Naive thymus-derived CD8-positive, alpha-beta T cell (primary cell): ENCODE measurements at regions not wholly inside any gene's neighbourhood (a gene's known extent, or its start where the extent isn't known, plus 50 kb on each side); places are given as distances from the start of the nearest gene placed in this dataset.
A peak's percentile ranks its signal among the peaks of the same experiment; 100 is the strongest.

ENCODE experiments used
- ATAC-seq, 2 donors: fragments of 150-1000 bp; cut with Tn5 transposase in 1 of 2; sonication (Bioruptor Pico), chemical (Tn5 transposase) in 1 of 2; 1 replicate in 1 of 2; 2 replicates in 1 of 2; pipeline ENCODE4 v1.10.0; 2021; ENCODE audit warnings: mild to moderate bottlenecking in 2 of 2, moderate library complexity in 2 of 2
- POLR2A ChIA-PET: fragments of 350-600 bp; sonication (Branson Sonifier 250); formaldehyde crosslinking; loops from one replicate; lab custom pipeline; 2021; ENCODE audit warnings: antibody characterized with exemption; lab: Charles Lee
- DNase-seq, 10 donors: peaks; one replicate each; pipeline versions ENCODE4 v3.0.0 to v3.0.0-alpha.2; 2020 to 2022
- H3K27ac Mint-ChIP-seq, 10 donors: one replicate each; pipeline ENCODE4 v1.8.0; 2020 to 2022; ENCODE audit warnings: mild to moderate bottlenecking in 10 of 10, mixed read lengths in 10 of 10, moderate library complexity in 4 of 10, inconsistent platforms in 1 of 10
- H3K27me3 Mint-ChIP-seq, 5 donors: one replicate each; pipeline ENCODE4 v1.8.0; 2021 to 2022; ENCODE audit warnings: mixed read lengths in 5 of 5
- H3K36me3 Mint-ChIP-seq, 3 donors: one replicate each; pipeline ENCODE4 v1.8.0; 2020 to 2022; ENCODE audit warnings: mixed read lengths in 3 of 3, mild to moderate bottlenecking in 2 of 3, inconsistent platforms in 1 of 3
- H3K4me1 Mint-ChIP-seq, 4 donors: one replicate each; pipeline ENCODE4 v1.8.0; 2021 to 2022; ENCODE audit warnings: mixed read lengths in 4 of 4
- H3K4me3 Mint-ChIP-seq, 10 donors: one replicate each; pipeline ENCODE4 v1.8.0; 2020 to 2022; ENCODE audit warnings: mild to moderate bottlenecking in 10 of 10, mixed read lengths in 10 of 10, moderate library complexity in 6 of 10, inconsistent platforms in 1 of 10
- H3K9me3 Mint-ChIP-seq, 9 donors: one replicate each; pipeline ENCODE4 v1.8.0; 2020 to 2022; ENCODE audit warnings: mixed read lengths in 9 of 9, mild to moderate bottlenecking in 3 of 9, inconsistent platforms in 1 of 9, moderate library complexity in 1 of 9

GRCh38 chr3:31390466-31390865, 142.3 kb upstream of the STT3B start:
- Mint-ChIP-seq H3K9me3 (peaks cover 0 to 18% (median 12%) of the 10 kb centered on the region in 9 donors), H3K27ac (no peak overlapping the region), H3K4me1 (peaks cover 8 to 14% (median 13%) of the 10 kb centered on the region in 4 donors), H3K36me3 (peaks cover 0 to 6% (median 5%) of the 10 kb centered on the region in 3 donors), H3K27me3 (no peaks in the 10 kb centered on the region), H3K4me3 (no peak overlapping the region)
- DNase-seq (no peak), ATAC-seq (no peak)
- POLR2A ChIA-PET: no interaction called here

- Mint-ChIP-seq H3K36me3 (peaks cover 0 to 6% (median 5%) of the 10 kb centered on the region in 3 donors), H3K9me3 (peaks cover 0 to 18% (median 10%) of the 10 kb centered on the region in 9 donors)
- POLR2A ChIA-PET: no interaction called here
Observed at GRCh38 chr3:31391150-31391549, 141.6 kb upstream of the STT3B start.

DNA sequence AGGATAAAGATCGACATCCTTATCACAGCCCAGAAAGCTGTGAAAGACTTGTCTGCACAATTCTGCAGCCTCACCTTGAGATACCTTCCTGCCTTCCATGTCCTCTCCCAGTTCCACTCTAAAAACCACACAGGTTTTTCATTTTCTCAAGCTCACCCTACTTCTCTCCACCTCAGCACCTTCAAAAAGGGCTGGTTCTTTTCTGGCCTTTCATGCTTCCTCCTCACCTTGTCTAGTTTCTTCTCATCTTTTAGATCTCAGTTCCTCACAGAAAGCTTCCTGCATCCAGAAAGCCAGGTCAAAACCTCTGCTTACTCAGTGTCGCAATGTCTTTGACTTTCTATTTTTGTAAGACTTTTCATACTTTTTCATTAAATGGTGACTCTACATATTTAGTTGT, 140.2 kb upstream of the STT3B start:
- POLR2A ChIA-PET: no interaction called here
- Mint-ChIP-seq H3K27me3 (no peaks in the 10 kb centered on the region), H3K36me3 (peaks cover 0 to 1% (median 0%) of the 10 kb centered on the region in 3 donors), H3K9me3 (peaks cover 0 to 4% (median 2%) of the 10 kb centered on the region in 9 donors), H3K4me1 (peaks cover 8 to 14% (median 13%) of the 10 kb centered on the region in 4 donors), H3K27ac (peak overlapping the region in 1 of 10 donors; percentile 1), H3K4me3 (no peak overlapping the region)
- ATAC-seq (peak in 1 of 2 donors; percentile 47), DNase-seq (peak in 2 of 10 donors; percentile 7 to 9)

More at GRCh38 chr3:31391150-31391549, 141.6 kb upstream of the STT3B start:
- ATAC-seq (no peak), DNase-seq (no peak)
- H3K4me1 Mint-ChIP-seq: peaks cover 8 to 14% (median 13%) of the 10 kb centered on the region in 4 donors
- H3K27ac Mint-ChIP-seq: peak overlapping the region in 1 of 10 donors; percentile 5
- no peak overlapping the region for H3K4me3 Mint-ChIP-seq
- H3K27me3 Mint-ChIP-seq: no peaks in the 10 kb centered on the region

DNA sequence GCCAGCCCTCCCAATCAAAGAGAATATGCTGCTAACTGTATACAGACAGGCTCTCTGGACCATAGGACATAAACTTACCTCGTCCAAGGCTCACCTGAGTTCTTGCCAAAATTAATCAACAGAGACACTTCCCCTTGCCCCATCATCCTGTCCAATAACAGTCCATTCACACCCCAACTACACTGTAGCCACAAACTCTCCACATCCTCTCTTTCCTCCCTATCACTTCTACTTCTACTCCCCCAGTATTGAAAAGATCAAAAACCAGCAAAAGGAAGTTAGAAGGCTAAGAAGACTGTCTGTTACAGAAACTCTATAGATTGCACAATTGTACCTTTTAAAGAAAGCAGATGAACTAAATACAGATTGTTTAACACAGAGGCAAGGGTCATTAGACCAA, 133.5 kb upstream of the STT3B start:
- H3K36me3 Mint-ChIP-seq: peaks cover 0 to 2% (median 0%) of the 10 kb centered on the region in 3 donors
- peak overlapping the region in 5 of 10 donors; percentile 2 to 79 (median 4) for H3K27ac Mint-ChIP-seq
- peaks cover 18 to 34% (median 30%) of the 10 kb centered on the region in 4 donors for H3K4me1 Mint-ChIP-seq
- no peaks in the 10 kb centered on the region for H3K27me3 Mint-ChIP-seq
- H3K4me3 Mint-ChIP-seq: peak overlapping the region in 8 of 10 donors; percentile 5 to 36 (median 24)
- POLR2A ChIA-PET: interaction anchor here (1.0 kb wide), 1 partner anchor 133 kb away, joined by 3 read pairs; no protein-coding TSS in a partner anchor
- DNase-seq: peak in 3 of 10 donors; percentile 9 to 40 (median 35)
- ATAC-seq: peak; percentile 44 to 77
- H3K9me3 Mint-ChIP-seq: peaks cover 0 to 2% (median 0%) of the 10 kb centered on the region in 9 donors

DNA sequence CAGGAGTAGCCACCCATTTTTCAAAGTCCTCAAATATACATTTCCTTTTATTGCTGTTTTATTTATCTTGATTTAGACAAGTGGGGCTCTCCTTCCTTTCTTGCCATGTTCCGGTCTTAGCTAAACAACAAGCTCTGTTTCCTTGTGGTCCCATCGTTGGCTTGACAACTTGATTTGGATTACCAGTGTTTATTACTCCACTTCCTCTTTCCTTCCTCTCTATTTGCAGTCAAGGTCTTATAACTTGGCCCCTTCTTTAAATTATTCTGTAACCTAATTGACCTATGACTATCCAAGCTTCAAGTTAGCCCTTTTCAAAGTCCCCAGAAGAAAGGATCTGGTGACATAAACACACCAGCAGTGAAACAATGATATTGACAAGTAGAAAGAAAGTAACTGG, 130.6 kb upstream of the STT3B start:
- Mint-ChIP-seq H3K4me3 (no peak overlapping the region), H3K4me1 (peaks cover 18 to 41% (median 32%) of the 10 kb centered on the region in 4 donors), H3K27ac (peak overlapping the region in 1 of 10 donors; percentile 14), H3K27me3 (no peaks in the 10 kb centered on the region), H3K36me3 (peaks cover 0 to 2% (median 0%) of the 10 kb centered on the region in 3 donors), H3K9me3 (peaks cover 0 to 2% (median 0%) of the 10 kb centered on the region in 9 donors)
- no peak for DNase-seq
- POLR2A ChIA-PET: no interaction called here
- ATAC-seq: no peak

- Mint-ChIP-seq H3K27ac (no peak overlapping the region), H3K9me3 (peaks cover 0 to 2% (median 0%) of the 10 kb centered on the region in 9 donors), H3K27me3 (no peaks in the 10 kb centered on the region), H3K4me1 (peaks cover 18 to 41% (median 32%) of the 10 kb centered on the region in 4 donors), H3K4me3 (no peak overlapping the region), H3K36me3 (peaks cover 0 to 2% (median 0%) of the 10 kb centered on the region in 3 donors)
- ATAC-seq: no peak
- POLR2A ChIA-PET: no interaction called here
- no peak for DNase-seq
Observed at GRCh38 chr3:31403197-31403596, 129.5 kb upstream of the STT3B start.

DNA sequence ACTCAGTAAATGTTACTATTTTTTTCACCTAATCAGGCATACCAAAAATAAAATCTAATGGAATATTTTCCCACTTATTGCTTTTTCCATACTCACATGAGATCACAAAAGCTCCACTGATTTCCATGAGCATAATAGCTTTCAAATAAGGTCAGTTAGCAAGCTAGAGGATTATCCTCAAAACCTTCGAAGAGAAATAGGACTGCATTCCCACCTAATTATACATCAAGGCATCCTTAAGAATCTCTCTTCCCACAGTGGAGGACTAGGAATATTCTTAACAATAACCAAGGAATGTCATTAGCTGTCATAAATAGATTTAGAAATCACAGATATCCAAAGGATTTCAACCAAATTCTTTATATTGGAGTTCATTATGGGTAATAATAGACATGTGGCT, 127.9 kb upstream of the STT3B start:
- POLR2A ChIA-PET: no interaction called here
- H3K36me3 Mint-ChIP-seq: peaks cover 0 to 2% (median 0%) of the 10 kb centered on the region in 3 donors
- H3K4me3 Mint-ChIP-seq: no peak overlapping the region
- no peaks in the 10 kb centered on the region for H3K9me3 Mint-ChIP-seq
- peaks cover 0 to 2% (median 0%) of the 10 kb centered on the region in 5 donors for H3K27me3 Mint-ChIP-seq
- ATAC-seq (no peak), DNase-seq (no peak)
- H3K27ac Mint-ChIP-seq: no peak overlapping the region
- peaks cover 8 to 39% (median 30%) of the 10 kb centered on the region in 4 donors for H3K4me1 Mint-ChIP-seq

- POLR2A ChIA-PET: no interaction called here
- DNase-seq (no peak), ATAC-seq (no peak)
- Mint-ChIP-seq H3K4me1 (peaks cover 8 to 32% (median 25%) of the 10 kb centered on the region in 4 donors), H3K9me3 (no peaks in the 10 kb centered on the region), H3K27me3 (peaks cover 0 to 2% (median 0%) of the 10 kb centered on the region in 5 donors), H3K4me3 (no peak overlapping the region), H3K27ac (no peak overlapping the region), H3K36me3 (peaks cover 0 to 2% (median 0%) of the 10 kb centered on the region in 3 donors)
Observed at GRCh38 chr3:31405515-31405914, 127.2 kb upstream of the STT3B start.

DNA sequence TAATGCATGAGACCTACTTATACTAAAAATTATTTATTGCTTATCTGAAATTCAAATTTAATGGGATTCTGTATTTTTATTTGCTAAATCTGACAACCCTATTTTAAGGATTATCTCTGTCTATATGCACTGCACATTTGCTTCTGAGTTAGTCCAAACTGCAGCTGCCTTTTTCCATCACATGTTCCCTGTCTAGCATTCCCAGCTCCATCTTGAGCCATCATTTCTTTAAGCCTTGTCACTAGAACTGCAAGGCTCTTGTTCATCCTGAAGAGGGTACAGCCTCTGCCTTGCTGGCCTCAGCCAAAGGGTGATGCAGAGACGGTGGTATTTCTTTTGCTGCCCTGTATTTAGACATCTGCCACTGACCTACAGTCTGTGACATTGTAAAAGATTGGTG, 125.8 kb upstream of the STT3B start:
- DNase-seq (no peak), ATAC-seq (no peak)
- Mint-ChIP-seq H3K36me3 (no peaks in the 10 kb centered on the region), H3K9me3 (no peaks in the 10 kb centered on the region), H3K27ac (peak overlapping the region in 1 of 10 donors; percentile 2), H3K4me3 (no peak overlapping the region), H3K4me1 (peaks cover 2 to 26% (median 19%) of the 10 kb centered on the region in 4 donors), H3K27me3 (peaks cover 0 to 2% (median 0%) of the 10 kb centered on the region in 5 donors)
- POLR2A ChIA-PET: no interaction called here

DNA sequence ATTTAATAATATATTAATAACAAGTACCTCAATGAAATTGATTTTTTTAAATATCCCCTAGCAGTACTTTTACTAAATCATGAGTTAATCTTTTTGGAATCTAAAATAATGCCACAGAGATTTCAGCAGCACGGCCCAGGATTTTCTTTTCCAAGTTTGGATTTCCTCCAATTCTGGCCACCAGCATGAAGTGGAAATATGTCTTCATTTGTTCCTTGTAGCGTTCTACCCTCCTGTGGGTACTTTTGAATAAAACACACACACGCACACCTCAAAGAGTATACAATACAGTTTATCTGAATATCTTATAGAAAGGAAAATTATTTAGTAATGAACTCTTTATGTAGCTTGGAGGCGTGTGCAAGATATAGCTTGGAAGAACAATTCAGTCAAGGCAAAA, 125.1 kb upstream of the STT3B start:
- H3K27ac Mint-ChIP-seq: no peak overlapping the region
- peaks cover 0 to 2% (median 0%) of the 10 kb centered on the region in 5 donors for H3K27me3 Mint-ChIP-seq
- POLR2A ChIA-PET: interaction anchor here (0.7 kb wide), 1 partner anchor 108 kb away, joined by 3 read pairs; no protein-coding TSS in a partner anchor
- no peak overlapping the region for H3K4me3 Mint-ChIP-seq
- no peaks in the 10 kb centered on the region for H3K36me3 Mint-ChIP-seq
- DNase-seq (no peak), ATAC-seq (no peak)
- H3K4me1 Mint-ChIP-seq: peaks cover 0 to 20% (median 12%) of the 10 kb centered on the region in 4 donors
- H3K9me3 Mint-ChIP-seq: no peaks in the 10 kb centered on the region

GRCh38 chr3:31408720-31409119, 124.0 kb upstream of the STT3B start:
- H3K27ac Mint-ChIP-seq: no peak overlapping the region

DNA sequence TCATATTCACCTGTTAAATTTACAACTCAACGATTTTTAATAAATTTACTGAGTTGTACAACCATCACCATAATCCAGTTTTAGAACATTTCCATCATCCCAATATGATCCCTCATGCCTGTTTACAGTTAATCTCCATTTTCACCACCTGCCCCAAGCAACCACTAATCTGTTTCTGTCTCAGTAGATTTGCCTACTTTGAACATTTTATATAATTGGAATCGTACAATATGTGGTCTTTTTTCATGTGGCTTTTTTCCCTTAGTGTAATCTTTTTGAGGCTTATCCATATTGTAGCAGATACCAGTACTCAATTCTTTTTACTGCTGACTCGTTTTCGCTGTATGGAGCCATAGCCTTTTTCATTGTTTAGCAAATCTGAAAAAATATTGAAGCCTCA, 123.3 kb upstream of the STT3B start:
- peaks cover 0 to 20% (median 12%) of the 10 kb centered on the region in 4 donors for H3K4me1 Mint-ChIP-seq
- ATAC-seq (no peak), DNase-seq (no peak)
- H3K4me3 Mint-ChIP-seq: no peak overlapping the region
- H3K27me3 Mint-ChIP-seq: peaks cover 0 to 2% (median 0%) of the 10 kb centered on the region in 5 donors
- H3K9me3 Mint-ChIP-seq: no peaks in the 10 kb centered on the region
- POLR2A ChIA-PET: interaction anchor here (0.5 kb wide), 1 partner anchor 573 kb away, joined by 4 read pairs; no protein-coding TSS in a partner anchor
- H3K36me3 Mint-ChIP-seq: no peaks in the 10 kb centered on the region
- H3K27ac Mint-ChIP-seq: no peak overlapping the region

More at GRCh38 chr3:31408720-31409119, 124.0 kb upstream of the STT3B start:
- H3K4me1 Mint-ChIP-seq: peaks cover 0 to 20% (median 12%) of the 10 kb centered on the region in 4 donors
- H3K36me3 Mint-ChIP-seq: no peaks in the 10 kb centered on the region
- DNase-seq: no peak
- no peak for ATAC-seq
- no peaks in the 10 kb centered on the region for H3K9me3 Mint-ChIP-seq
- no peak overlapping the region for H3K4me3 Mint-ChIP-seq
- POLR2A ChIA-PET: interaction anchor here (0.5 kb wide), 1 partner anchor 572 kb away, joined by 4 read pairs; no protein-coding TSS in a partner anchor
- H3K27me3 Mint-ChIP-seq: peaks cover 0 to 2% (median 0%) of the 10 kb centered on the region in 5 donors

GRCh38 chr3:31409866-31410265, 122.9 kb upstream of the STT3B start:
- peaks cover 0 to 2% (median 0%) of the 10 kb centered on the region in 5 donors for H3K27me3 Mint-ChIP-seq
- H3K36me3 Mint-ChIP-seq: no peaks in the 10 kb centered on the region
- no peak for ATAC-seq
- H3K4me3 Mint-ChIP-seq: no peak overlapping the region
- peaks cover 0 to 20% (median 12%) of the 10 kb centered on the region in 4 donors for H3K4me1 Mint-ChIP-seq
- H3K27ac Mint-ChIP-seq: no peak overlapping the region
- DNase-seq: no peak
- POLR2A ChIA-PET: no interaction called here
- no peaks in the 10 kb centered on the region for H3K9me3 Mint-ChIP-seq
